ENCODE measurements at regions not wholly inside any gene's neighbourhood (a gene's known extent, or its start where the extent isn't known, plus 50 kb on each side); places are given as distances from the start of the nearest gene placed in this dataset.
A peak's percentile ranks its signal among the peaks of the same experiment; 100 is the strongest.

DNA sequence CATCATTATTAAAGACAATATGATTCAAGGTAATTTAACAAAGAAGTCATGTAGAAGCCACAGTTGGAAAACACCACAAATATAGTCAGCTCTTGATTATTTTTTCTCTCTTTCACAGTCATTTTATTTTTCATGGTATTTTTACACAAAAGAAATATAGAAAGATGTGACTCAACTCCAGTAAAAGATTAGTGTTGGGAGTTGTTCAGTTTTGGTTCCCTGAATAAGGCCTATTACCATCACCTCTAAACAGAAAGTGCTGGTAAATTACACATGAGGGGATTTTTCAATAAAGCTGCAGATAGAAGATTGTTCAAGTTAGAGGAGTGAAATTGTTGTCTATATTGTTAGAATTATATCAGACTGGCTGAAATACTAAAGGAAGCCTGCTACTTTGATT, 107.0 kb downstream of the DDIT4L start:
- DNase-seq: no peak

DNA sequence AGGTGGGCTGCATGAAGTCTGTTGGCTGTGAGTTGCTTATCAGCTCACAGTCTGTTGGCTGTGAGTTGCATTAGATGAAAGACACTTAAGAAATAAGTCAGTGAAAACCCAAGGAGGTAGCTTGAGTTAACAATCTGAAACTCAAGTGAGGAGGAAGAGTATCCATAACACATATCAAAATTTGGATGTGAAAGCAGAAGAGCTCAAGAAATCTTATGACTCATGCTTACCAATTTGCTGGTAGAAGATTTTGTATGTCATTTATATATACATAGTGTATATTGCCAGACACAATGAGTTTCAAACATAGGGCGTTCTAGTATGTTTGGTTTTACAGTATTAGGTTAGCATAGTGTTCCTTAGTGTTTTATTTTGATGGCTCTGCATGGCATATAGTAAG, 107.4 kb downstream of the DDIT4L start:
- DNase-seq: no peak

DNA sequence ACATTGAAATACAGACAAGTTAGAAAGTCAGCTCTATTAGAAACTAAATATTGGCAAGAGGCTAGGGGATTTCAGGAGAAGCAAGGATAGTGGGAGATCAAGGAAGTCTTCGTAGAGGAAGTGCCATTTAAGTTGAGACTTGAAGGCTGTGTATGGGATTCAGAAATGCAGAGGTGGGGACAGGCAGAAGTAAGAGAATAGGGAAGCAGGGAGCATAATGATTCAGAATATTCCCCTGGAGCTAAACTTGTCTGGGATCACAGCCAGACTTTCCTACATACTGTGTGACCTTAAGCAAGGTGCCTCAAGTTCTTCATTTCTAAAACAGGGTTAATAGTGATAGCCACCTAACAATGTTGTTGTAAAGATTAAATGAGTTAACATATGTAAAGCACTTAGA, 108.8 kb downstream of the DDIT4L start:
- no peak for DNase-seq

DNA sequence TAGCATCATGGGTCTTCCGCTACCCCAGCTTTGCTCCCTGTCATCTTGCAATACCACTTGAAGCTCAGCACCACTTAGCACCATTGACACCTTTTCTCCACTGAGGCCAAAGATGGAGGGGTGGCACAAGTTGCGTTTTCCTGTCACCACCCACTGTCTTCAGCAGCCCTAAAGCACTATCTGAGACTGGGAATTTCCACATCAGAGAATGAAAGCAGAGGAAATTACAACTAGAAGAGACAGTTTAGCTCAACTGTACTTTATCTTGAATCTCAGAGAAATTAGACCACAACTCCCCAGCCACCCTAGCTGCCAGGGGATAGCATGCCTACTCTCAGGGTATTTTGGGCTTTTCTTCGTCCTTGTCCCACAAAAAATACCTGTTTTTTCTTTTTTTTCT, 111.0 kb downstream of the DDIT4L start:
- no peak for DNase-seq

DNA sequence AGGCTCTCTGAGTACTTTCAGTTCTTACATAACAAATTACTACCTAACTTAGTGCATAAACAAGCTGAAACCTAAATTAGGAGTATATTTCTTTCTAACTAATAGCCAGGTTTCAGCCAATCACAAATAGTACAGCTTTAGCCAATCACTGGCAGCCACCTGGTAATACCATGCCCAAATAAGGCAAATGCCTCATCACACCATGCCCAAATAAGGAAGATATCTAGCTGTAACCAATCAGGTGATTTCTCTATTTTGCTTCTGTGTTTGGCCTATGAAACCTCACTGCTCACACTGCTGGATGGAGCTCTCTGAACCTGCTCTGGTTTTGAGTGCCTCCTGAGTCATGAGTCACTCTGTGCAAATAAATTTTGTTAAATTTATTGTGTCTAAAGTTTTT, 113.5 kb downstream of the DDIT4L start:
- no peak for DNase-seq

DNA sequence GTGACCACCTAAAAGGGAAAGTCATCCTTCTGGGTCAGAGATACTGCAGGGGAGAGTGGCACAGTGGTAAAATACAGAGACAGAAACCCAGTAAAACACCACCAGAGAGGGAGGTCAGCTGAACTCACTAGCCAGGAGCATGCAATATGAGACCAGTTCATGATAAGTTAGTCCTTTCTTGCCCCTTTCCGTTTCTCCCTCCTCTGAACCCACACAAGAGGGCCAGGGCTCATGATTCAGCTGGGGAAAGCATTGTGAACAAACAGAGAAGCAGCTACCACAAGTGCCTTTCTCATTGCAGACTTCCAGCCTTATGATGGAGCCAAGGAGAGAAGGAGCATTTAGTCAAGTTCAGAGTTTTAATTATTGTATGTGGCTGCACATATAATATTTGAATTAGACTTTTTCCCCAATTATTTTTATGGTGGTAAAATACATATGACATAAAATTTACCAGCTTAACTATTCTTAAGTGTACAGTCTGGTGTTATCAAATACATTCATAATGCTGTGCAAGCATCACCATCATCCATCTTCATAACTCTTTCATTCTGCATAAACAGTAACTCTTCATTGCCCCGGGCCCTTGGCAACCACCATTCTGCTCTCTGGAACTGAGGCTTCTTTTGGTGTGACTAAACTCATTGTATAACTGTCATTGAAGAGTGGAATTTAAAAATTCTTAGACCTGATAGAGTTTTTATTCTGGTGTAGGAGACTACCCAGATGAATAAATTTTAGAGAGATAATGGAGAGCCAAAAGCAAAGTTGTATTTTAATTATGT, 114.6 kb downstream of the DDIT4L start:
- DNase-seq: no peak

DNA sequence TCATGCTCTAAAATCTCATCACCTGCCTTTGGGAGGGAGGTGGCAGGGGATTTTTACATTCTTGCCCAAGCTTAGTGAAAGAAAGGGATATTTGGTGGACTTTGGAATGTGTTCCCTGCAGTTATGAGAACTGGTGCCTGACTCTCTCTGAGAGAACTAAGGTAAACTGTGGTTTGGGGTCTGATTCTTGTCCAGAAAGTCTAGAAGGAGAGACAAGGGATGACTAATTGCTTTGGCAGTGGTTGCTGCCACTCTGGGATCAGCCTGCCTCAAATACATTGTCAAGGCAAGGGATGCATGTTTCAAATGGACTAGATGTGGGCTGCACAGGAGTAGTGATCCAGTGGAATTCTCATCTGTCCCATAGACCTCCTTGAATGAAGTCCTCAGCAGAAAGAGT, 115.2 kb downstream of the DDIT4L start:
- peak; percentile 18 for DNase-seq

DNA sequence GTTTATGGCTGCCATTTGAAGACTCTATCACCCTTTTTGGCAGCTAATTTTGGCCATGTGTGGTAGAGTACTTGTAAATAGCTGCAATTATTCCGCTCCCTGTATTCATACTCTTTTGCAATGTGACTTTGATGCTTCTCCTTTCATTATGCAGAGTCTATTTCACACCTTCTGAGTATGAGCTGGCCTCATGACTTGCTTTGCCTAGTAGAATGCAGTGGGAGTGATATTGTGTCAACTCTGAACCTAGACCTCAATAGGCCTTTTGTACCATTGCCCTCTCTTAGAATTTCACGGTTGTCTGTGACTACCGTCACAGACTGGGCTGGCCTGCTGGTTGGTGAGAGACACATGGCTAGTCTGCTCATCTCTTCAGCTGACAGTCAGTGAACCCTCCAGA, 118.8 kb downstream of the DDIT4L start:
- DNase-seq: no peak

DNA sequence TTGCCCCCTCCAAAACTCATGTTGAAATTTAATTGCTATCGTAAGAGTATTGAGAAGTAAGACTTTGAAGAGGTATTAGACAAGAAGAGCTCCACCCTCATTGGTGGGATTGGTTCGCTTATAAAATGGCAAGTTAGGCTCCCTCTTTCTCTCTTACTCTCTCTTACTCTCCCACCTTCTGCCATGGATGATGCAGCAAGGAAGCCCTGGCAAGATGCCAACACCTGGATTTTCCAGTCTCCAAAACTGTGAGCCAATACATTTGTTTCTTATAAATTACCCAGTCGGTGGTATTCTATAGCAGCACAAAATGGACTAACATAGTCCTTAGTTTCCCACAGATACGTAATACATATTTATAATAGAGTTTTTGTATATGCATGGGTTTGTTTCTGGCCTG, 119.4 kb downstream of the DDIT4L start:
- DNase-seq: no peak

DNA sequence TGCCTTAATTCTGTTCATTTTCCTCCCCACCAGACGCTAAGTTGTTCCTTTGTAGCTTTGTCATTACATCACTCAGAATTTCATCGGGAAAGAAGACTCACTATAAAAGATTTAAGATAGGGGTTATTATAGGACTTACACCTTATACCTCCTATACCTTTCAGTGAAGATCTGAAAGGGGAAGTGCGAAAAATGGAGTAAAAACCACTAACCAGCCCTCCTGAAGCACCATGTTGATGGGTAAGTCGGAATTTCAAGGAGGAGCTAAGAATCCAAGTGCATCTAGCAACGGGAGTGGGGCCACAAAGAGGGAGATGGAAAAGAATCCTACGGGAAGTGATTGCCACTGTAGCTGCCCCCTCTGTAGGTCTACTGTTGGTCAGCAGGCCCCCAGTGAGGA, 119.1 kb upstream of the H2AZ1 start:
- no peak for DNase-seq

DNA sequence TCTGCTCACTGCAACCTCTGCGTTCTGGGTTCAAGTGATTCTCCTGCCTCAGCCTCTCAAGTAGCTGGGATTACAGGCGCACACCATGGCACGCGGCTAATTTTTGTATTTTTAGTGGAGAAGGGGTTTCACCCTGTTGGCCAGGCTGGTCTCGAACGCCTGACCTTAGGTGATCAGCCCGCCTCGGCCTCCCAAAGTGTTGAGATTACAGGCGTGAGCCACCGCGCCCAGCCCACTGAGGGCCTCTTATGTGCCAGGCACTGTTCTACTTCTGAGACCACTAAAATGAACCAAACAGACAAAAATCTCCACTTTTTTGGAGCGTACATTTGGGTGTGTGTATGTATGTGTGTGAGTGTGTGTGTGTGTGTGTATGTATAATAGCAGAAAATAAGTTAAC, 117.2 kb upstream of the H2AZ1 start:
- DNase-seq: no peak

DNA sequence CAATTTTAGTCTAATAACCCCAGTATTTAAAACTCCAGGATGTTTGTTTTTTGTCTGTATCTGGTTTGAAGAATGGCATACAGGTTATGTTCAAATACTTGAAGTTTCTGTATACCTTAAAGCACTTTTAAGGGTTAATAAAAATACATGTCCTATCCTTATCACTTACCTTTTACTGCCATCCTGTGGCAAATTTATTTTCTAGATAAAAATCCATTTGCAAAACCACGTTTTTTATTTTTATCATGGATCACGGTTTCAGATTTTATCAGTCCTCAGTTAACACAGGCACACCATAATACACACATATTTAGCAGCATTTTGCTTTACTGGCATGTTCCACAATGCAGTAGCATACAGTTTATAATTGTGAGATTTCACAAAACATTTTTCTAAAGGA, 113.3 kb upstream of the H2AZ1 start:
- no peak for DNase-seq

DNA sequence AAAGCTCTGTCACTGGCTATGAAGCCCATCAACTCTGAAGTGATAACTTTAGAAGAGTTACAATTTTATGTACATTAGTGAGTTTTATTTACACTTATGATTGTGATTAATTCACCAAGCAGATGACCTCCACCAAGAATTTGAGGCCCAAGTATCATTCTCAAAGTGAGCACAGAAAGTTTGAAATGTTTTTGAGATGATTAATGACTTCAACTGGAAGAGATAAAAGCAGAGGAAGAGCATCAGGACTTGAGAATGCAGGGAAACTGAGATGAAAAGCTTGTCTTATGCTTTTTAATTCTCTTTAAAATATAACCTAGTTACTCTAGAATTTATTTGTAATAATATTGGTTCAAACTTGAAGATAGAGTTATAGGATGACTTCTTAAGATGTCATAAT, 112.8 kb upstream of the H2AZ1 start:
- DNase-seq: peak; percentile 40

DNA sequence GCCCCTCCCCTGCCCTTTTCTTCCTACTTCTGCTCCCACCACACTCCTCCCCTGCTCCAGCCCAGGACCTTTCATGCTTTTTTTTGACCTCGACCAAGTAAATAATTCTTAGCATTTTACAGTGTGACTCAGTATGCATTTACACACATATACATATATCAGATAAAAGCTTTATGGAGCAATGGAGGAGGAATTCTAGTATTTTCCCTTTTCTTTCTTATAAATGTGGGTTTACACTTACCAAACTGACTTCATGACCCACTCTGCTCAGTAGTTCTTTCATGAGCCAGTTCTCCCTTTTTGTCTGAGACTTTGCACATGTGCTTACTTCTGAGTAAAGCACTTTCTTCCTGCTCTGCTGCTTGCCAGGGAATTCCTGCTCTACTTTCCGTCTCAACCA, 111.8 kb upstream of the H2AZ1 start:
- DNase-seq: peak; percentile 28

DNA sequence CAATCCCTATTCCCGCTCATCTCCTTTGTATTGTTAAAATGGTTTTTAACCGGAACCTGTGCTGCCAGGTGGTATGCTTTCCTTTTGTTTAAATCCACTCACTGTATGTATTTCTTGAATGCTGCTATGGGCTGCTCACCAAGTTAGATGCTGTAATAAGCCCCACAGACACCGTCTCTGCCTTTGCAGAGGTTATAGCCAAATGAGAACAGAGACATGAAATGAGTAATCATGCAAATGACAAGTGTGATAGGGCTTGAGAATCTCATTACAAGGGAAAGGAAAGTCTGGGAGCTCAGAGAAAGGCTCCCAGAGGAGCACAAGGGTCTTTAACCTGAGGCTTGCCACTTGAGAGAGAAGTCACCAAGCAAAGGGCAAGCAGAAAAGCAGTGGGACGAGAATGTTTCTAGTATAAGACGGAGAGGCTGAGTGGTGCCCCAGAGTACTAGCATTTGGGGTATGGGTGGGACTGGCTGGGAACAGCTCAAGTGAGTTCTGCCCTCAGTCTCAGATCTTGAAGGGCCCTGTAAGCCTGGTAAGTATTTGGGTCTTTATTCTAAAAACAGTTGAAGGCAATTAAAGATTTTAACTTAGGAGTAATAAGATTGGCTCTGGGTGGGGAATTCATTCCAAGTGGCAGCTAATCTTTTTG, 110.8 kb upstream of the H2AZ1 start:
- DNase-seq: no peak

DNA sequence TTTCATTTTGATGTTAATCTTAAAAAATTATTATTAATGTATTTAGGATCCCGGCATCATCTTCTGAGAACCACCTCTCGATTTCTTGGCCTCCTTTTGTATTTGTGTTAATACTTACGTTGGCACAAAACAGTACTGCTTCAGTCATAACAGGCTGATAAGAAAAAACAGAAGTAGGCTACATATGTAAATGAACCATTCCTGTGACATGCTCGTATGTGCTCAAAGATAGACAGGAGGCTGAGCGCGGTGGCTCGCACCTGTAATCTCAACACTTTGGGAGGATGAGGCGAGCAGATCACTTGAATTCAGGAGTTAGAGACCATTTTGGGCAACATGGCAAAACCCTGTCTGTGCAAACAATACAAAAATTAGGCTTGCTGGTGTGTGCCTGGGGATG, 109.4 kb upstream of the H2AZ1 start:
- DNase-seq: no peak

DNA sequence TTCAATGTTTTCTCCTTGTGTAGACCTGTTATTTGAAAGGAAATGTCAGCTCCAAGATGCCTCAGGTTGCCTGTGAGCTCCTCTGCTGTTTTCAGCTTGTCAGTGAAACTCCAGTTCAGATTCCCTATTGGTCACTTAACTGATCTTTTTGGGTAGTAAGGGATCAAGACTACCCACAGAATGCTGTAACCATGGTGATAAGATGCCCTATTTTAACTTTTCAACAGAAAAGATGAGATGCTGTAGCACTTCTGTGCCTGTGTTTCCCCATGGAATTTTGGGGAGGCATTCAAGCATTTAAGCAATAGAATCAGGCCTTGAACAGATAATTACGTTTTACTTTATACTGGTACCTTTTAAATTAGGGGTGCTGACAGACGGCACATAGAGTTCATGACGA, 106.6 kb upstream of the H2AZ1 start:
- DNase-seq: no peak

DNA sequence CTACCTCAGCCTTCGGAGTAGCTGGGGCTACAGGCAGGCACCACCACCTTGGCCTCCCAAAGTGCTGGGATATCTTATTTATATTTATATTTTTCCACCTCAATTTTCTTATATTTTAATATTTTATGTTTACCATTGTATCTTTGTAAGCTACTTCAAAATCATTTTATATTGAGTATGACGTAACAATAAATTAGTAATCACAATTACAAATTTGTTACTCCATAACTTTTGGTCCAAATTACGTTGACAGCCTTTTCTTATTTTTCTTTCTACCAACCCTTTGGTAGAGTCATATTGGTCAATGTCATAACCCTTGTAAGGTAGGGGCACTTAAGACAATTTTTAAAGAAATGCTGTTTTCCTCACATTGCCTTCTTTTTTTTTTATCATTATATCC, 104.0 kb upstream of the H2AZ1 start:
- DNase-seq: no peak

DNA sequence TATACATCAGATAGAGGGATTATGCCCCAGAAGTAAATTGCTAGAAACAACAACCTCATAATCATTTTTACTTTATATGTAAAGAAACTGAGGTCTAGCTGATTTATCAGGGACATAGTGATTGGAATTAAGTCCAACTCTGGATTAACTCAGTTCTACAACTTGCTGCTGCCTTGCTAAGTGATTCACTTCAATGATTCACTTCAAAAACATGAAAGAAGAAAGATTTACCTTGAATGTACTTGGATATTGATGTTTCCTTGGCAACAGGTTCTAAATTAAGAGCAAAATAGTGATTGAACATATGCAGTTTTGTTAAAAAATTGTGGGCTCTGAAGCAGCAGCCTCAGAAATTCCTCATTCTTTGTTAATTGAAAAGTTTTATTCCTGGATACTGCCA, 99.8 kb upstream of the H2AZ1 start:
- no peak for DNase-seq

DNA sequence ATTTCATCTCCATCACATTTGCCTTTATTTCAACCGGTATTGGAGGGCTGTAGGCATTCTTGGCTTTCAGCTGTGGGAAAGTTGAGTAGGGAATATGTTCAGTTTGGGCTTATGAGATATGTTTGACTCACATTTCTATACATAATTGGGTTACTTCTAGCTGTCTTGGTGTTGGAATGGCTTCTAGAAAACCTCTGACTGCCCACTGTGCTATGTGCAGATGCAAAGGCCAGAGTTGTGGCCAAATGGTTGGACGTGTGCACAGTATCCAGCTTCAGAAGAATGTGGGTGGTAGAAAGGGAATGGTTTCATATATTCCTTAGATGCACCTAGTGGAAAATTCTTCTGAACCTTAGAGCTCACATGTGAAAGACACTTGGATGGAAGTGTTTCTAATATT, 92.6 kb upstream of the H2AZ1 start:
- no peak for DNase-seq

DNA sequence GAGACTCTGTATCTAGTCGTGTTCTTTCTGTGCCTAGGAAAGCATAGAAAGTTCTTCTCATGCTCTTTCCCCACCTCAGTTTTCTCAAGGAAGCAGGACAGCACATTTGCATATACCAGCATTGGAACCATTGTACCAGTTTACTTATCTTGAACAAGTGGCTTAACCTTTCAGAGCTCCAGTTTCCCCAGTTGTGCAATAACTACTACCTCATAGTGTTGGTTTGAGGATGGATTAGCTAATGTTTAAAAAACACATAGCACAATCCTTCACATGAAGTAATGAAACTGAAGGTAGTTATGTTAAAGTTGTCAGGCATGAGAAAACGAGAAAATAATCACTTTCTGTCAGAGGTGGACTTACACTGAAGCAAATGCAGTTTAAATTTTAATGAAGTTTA, 92.2 kb upstream of the H2AZ1 start:
- DNase-seq: no peak

DNA sequence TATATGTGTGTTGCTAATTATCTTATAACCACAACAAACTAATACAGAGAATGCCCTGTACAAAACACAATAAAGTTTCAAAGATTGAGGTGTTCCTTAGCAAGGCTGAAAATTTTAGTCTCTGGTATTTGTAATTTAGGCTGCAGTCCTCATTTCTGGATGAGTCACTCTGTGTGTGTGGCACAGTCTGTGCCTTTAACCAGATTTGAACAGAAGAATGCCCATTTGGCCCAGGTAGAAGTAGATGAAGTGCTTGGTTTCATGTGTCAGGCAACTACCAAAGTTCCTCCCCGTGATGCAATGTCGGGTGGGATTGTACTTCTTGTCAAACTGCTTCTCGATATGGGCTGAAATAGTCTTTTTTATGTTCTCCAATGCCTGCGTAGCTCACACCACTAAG, 91.6 kb upstream of the H2AZ1 start:
- no peak for DNase-seq

DNA sequence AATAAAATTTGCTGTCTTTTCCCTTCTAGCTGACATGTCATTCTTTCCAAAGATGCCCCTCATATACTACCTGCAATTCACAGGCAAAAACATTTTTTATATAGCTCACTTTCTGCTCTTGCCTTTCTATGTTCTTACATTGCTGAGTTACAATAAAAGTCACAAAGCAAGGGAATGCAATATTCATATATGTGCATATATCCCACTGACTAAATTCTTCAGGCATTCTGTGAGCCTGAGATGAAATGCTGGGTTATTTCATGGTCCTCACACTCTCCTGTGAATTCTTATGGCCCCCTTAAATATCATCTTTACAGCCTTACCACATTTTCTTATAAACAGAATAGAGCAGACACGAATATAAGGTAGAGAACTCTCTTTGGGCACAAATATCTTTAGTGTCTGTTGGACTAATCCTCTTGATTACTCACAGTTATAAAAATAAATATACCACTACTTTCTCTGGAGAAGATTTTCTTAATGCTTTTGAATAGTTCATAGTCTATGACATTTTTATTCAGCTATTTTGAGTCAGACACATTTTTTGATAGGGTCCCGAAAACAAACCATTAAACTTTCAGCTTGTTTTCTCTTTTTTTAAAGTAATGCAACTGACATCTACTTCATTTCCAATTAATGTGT, 84.1 kb upstream of the H2AZ1 start:
- no peak for DNase-seq

DNA sequence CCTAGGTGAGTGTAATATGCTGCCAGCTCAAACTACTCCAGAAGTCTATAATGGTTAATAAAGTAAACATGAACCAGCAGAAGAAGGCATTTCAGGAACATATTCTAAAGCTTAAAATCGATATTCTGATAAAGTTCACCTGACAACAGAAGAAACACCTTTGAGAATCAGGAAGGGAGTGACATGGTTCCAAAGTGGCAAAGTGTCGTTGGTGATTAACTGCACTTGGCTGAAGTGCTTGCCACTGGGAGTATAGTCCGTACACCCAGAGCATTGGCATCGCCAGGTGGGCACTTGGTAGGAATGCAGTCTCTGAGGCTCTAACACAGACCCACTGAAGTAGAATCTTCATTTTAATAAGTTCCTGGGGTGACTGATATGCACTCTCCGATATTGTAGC, 76.0 kb upstream of the H2AZ1 start:
- DNase-seq: no peak
